GM23338 (cell line): ENCODE measurements at regions not wholly inside any gene's neighbourhood (a gene's known extent, or its start where the extent isn't known, plus 50 kb on each side); places are given as distances from the start of the nearest gene placed in this dataset.

ENCODE experiments used
- CREB1 ChIP-seq: fragments of 250-450 bp; sonication (Bioruptor Pico); IDR thresholded peaks from 2 replicates; pipeline ENCODE4 v1.5.0; 2020; ENCODE audit warnings: low read depth, mild to moderate bottlenecking, moderate library complexity
- EZH2 ChIP-seq: fragments of 200-600 bp; sonication (generic); IDR thresholded peaks from one replicate; pipeline ENCODE4 v1.8.0; 2017; ENCODE audit warnings: antibody characterized with exemption, mild to moderate bottlenecking, low read depth; ENCODE audit not compliant: unreplicated experiment
- NANOG ChIP-seq: IDR thresholded peaks from 2 replicates; pipeline ENCODE4 v1.6.1; 2016; ENCODE audit warnings: antibody characterized with exemption, borderline replicate concordance
- POLR2AphosphoS5 ChIP-seq: IDR thresholded peaks from 2 replicates; pipeline ENCODE4 v1.6.1; 2016; ENCODE audit warnings: antibody characterized with exemption, low read depth
- ZNF114 ChIP-seq: fragments of 250-450 bp; sonication (Bioruptor Pico); IDR thresholded peaks from 2 replicates; pipeline ENCODE4 v1.5.0; 2020; ENCODE audit warnings: mild to moderate bottlenecking, moderate library complexity
- TF ChIP-seq, protein P1 (sequence below), 2 experiments: fragments of 200-600 bp in 1 of 2; sonication (generic) in 1 of 2; conservative IDR thresholded peaks; 2 replicates each; pipeline versions ENCODE4 v1.5.1 to v1.6.1; 2016 to 2017; ENCODE audit warnings: antibody characterized with exemption in 2 of 2, low read depth in 2 of 2, mild to moderate bottlenecking in 2 of 2, moderate library complexity in 1 of 2
- TF ChIP-seq, protein P2 (sequence below): IDR thresholded peaks from one replicate; pipeline ENCODE4 v1.6.1; 2018; ENCODE audit warnings: antibody characterized with exemption; ENCODE audit not compliant: unreplicated experiment

- TF ChIP-seq, protein P1, sequence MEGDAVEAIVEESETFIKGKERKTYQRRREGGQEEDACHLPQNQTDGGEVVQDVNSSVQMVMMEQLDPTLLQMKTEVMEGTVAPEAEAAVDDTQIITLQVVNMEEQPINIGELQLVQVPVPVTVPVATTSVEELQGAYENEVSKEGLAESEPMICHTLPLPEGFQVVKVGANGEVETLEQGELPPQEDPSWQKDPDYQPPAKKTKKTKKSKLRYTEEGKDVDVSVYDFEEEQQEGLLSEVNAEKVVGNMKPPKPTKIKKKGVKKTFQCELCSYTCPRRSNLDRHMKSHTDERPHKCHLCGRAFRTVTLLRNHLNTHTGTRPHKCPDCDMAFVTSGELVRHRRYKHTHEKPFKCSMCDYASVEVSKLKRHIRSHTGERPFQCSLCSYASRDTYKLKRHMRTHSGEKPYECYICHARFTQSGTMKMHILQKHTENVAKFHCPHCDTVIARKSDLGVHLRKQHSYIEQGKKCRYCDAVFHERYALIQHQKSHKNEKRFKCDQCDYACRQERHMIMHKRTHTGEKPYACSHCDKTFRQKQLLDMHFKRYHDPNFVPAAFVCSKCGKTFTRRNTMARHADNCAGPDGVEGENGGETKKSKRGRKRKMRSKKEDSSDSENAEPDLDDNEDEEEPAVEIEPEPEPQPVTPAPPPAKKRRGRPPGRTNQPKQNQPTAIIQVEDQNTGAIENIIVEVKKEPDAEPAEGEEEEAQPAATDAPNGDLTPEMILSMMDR (conservative IDR thresholded peaks at IDR 0.05; ENCODE audit: low read depth in 2 of 2), result no peak
- TF ChIP-seq NANOG (no peak), POLR2AphosphoS5 (no peak), EZH2 (no peak), ZNF114 (CRISPR knock-in tag) (no peak), CREB1 (CRISPR knock-in tag) (no peak)
- TF ChIP-seq, protein P2, sequence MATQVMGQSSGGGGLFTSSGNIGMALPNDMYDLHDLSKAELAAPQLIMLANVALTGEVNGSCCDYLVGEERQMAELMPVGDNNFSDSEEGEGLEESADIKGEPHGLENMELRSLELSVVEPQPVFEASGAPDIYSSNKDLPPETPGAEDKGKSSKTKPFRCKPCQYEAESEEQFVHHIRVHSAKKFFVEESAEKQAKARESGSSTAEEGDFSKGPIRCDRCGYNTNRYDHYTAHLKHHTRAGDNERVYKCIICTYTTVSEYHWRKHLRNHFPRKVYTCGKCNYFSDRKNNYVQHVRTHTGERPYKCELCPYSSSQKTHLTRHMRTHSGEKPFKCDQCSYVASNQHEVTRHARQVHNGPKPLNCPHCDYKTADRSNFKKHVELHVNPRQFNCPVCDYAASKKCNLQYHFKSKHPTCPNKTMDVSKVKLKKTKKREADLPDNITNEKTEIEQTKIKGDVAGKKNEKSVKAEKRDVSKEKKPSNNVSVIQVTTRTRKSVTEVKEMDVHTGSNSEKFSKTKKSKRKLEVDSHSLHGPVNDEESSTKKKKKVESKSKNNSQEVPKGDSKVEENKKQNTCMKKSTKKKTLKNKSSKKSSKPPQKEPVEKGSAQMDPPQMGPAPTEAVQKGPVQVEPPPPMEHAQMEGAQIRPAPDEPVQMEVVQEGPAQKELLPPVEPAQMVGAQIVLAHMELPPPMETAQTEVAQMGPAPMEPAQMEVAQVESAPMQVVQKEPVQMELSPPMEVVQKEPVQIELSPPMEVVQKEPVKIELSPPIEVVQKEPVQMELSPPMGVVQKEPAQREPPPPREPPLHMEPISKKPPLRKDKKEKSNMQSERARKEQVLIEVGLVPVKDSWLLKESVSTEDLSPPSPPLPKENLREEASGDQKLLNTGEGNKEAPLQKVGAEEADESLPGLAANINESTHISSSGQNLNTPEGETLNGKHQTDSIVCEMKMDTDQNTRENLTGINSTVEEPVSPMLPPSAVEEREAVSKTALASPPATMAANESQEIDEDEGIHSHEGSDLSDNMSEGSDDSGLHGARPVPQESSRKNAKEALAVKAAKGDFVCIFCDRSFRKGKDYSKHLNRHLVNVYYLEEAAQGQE, result no peak
These were observed 182.5 kb downstream of the ZC3H11B start for GRCh38 chr1:219430419-219430818.
